ENCODE measurements at regions not wholly inside any gene's neighbourhood (a gene's known extent, or its start where the extent isn't known, plus 50 kb on each side); places are given as distances from the start of the nearest gene placed in this dataset.
"Not testable (repeated sequence)": the region's sequence is repeated elsewhere in the genome, so short reads cannot be mapped to it uniquely, and the experiment has no call there.

- ChIA-PET POLR2A (ENCODE audit: low non-redundant PET) (no interaction called here), CTCF (no interaction called here)
- no peak overlapping the region for H3K27ac ChIP-seq
- DNase-seq (ENCODE audit: low spot score), result no peak
- no peak for TF ChIP-seq CTCF (conservative IDR thresholded peaks at IDR 0.05; ENCODE audit: low read depth)
Measured at GRCh38 chr2:122713800-122714199, 958.3 kb downstream of the TSN start.

- POLR2A ChIA-PET (ENCODE audit: low non-redundant PET); DNase-seq (ENCODE audit: low spot score); H3K27ac ChIP-seq: not testable (repeated sequence)
- CTCF ChIA-PET, result interaction anchor here (0.6 kb wide), 1 partner anchor 588 kb away, joined by 3 read pairs; no protein-coding TSS in a partner anchor
Measured at GRCh38 chr2:122720822-122721221, 965.4 kb downstream of the TSN start.

GRCh38 chr2:122734766-122735424 is 979.4 kb downstream of the TSN start:
- ChIA-PET POLR2A (ENCODE audit: low non-redundant PET) (no interaction called here), CTCF (no interaction called here)
- peak; percentile 7 for DNase-seq (ENCODE audit: low spot score)
- TF ChIP-seq CTCF (conservative IDR thresholded peaks at IDR 0.05; ENCODE audit: low read depth), result no peak
- H3K27ac ChIP-seq, result no peak overlapping the region

- no peak overlapping the region for H3K27ac ChIP-seq
- TF ChIP-seq CTCF (conservative IDR thresholded peaks at IDR 0.05; ENCODE audit: low read depth), result no peak
- CTCF ChIA-PET, result interaction anchor here (0.5 kb wide), 1 partner anchor 136 kb away, joined by 3 read pairs; no protein-coding TSS in a partner anchor
- POLR2A ChIA-PET (ENCODE audit: low non-redundant PET), result no interaction called here
- DNase-seq (ENCODE audit: low spot score), result peak; percentile 17
Measured at GRCh38 chr2:122736279-122736678, 980.8 kb downstream of the TSN start.

GRCh38 chr2:122737429-122738077 is 982.1 kb downstream of the TSN start:
- DNase-seq (ENCODE audit: low spot score), result no peak
- CTCF ChIA-PET, result no interaction called here
- no peak overlapping the region for H3K27ac ChIP-seq
- no peak for TF ChIP-seq CTCF (conservative IDR thresholded peaks at IDR 0.05; ENCODE audit: low read depth)
- POLR2A ChIA-PET (ENCODE audit: low non-redundant PET), result no interaction called here

GRCh38 chr2:122739732-122740593 is 984.5 kb downstream of the TSN start:
- ChIA-PET POLR2A (ENCODE audit: low non-redundant PET) (no interaction called here), CTCF (interaction anchor here (1.1 kb wide), 1 partner anchor 16 kb away, joined by 3 read pairs; no protein-coding TSS in a partner anchor)
- DNase-seq (ENCODE audit: low spot score), result no peak

More at GRCh38 chr2:122739732-122740593, 984.5 kb downstream of the TSN start:
- H3K27ac ChIP-seq, result no peak overlapping the region
- TF ChIP-seq CTCF (conservative IDR thresholded peaks at IDR 0.05; ENCODE audit: low read depth), result no peak
